Suprapubic skin (tissue), 4 donors: ENCODE measurements at regions not wholly inside any gene's neighbourhood (a gene's known extent, or its start where the extent isn't known, plus 50 kb on each side); places are given as distances from the start of the nearest gene placed in this dataset.

ENCODE experiments used
- DNase-seq, 2 donors: peaks; one replicate each; pipeline ENCODE4 v3.0.0-alpha.2; 2019; ENCODE audit warnings: low spot score in 2 of 2
- H3K27ac ChIP-seq: fragments of 200-600 bp; sonication (generic); one replicate; pipeline ENCODE4 v1.5.1; 2019
- H3K27me3 ChIP-seq: fragments of 200-600 bp; sonication (generic); one replicate; pipeline ENCODE4 v1.5.1; 2019
- H3K36me3 ChIP-seq: fragments of 200-600 bp; sonication (generic); one replicate; pipeline ENCODE4 v1.5.1; 2019
- H3K4me1 ChIP-seq: fragments of 200-600 bp; sonication (generic); one replicate; pipeline ENCODE4 v1.5.1; 2019
- H3K4me3 ChIP-seq: fragments of 200-600 bp; sonication (generic); one replicate; pipeline ENCODE4 v1.5.1; 2019; ENCODE audit warnings: mild to moderate bottlenecking
- H3K9me3 ChIP-seq: fragments of 200-600 bp; sonication (generic); one replicate; pipeline ENCODE4 v1.5.1; 2019
- EP300 ChIP-seq: sonication (generic); formaldehyde crosslinking; IDR thresholded peaks from one replicate; pipeline ENCODE4 v1.6.1; 2017; ENCODE audit warnings: antibody characterized with exemption
- POLR2A ChIP-seq, 2 donors: fragments of 450-650 bp; IDR thresholded peaks; one replicate each; pipeline ENCODE4 v1.6.1; 2017; ENCODE audit warnings: antibody characterized with exemption in 2 of 2, mild to moderate bottlenecking in 2 of 2, moderate library complexity in 2 of 2
- POLR2AphosphoS5 ChIP-seq, 3 donors: sonication (generic); formaldehyde crosslinking; IDR thresholded peaks; one replicate each; pipeline ENCODE4 v1.6.1; 2017; ENCODE audit warnings: antibody characterized with exemption in 3 of 3
- WGBS: methylation state at CpG from one replicate; pipeline ENCODE4 v1.1.5; 2018; 5-methylcytosine and 5-hydroxymethylcytosine counted together
- TF ChIP-seq, protein P1 (sequence below), 2 donors: fragments of 200-600 bp in 1 of 2; fragments of 450-650 bp in 1 of 2; sonication (generic) in 1 of 2; IDR thresholded peaks; one replicate each; pipeline ENCODE4 v1.5.1; 2016 to 2019; ENCODE audit warnings: antibody characterized with exemption in 2 of 2, mild to moderate bottlenecking in 1 of 2, moderate library complexity in 1 of 2

DNA sequence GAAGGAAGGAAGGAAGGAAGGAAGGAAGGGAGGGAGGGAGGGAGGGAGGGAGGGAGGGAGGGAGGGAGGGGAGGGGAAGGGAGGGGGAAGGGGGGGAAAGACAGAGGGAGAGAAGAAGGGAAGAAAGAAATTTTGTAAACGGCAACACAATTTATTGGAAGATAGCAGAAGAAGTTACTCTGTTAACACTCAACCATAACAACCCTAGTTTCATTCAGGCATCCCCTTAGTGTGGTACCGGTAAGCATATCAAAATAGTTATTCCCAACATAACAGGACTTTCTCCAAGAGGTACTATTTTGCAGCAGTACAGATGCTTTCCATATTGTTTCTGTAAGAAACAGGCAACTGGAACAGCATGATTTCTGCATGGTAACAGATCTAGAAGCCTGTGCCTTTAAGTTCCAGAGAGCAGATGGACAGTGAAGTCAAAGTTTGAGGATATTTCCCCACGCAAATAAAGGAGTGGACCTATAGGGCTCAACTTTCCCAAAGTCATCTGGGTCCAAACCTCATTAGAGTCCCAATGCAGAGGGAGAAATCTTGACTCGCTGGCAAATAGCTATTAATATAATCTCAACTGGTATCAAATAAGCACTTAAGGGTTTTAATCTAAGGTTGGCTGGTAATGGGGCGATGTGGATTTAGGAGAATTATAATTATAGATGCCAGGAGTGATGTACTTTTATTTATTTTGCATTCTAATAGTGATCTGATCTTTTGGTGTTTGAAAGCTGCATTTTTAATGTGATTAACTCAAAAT lies 69.4 kb downstream of the TENT5A start:
- no peak for DNase-seq
- Histone ChIP-seq H3K4me3 (no peak overlapping the region), H3K9me3 (no peaks in the 10 kb centered on the region), H3K27me3 (no peaks in the 10 kb centered on the region), H3K36me3 (no peaks in the 10 kb centered on the region), H3K4me1 (peaks cover 5% of the 10 kb centered on the region), H3K27ac (no peak overlapping the region)
- WGBS = 85% methylated on average over 5 of the region's 5 CpGs
- TF ChIP-seq POLR2AphosphoS5 (IDR thresholded peaks at IDR 0.05) = no peak

DNA sequence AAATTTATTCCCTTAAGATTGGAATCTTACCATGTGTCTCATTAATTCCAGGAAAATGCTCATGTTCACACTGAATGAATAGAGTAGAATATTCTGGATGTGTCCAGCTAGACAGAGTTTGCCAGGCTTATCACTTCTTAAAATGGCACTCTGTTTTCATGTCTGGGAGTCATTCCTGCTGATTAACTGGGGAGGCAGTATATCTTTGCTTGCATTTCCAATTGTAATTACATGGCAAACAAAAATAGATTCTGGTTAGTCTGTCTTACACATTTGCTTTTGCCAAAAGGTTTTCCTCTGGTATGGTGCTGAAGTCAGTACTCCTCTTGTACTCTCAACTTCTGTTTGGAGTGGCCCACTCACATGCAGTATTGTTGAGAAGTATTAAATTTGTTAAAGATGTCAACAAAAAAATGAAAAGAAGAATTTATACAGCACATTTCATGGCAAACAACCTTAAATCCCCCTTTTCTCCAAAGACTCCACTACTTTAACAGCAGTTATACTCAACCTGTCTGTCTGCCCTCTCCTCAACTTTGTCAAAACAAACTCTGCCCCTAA lies 70.2 kb downstream of the TENT5A start:
- no peak for DNase-seq

DNA sequence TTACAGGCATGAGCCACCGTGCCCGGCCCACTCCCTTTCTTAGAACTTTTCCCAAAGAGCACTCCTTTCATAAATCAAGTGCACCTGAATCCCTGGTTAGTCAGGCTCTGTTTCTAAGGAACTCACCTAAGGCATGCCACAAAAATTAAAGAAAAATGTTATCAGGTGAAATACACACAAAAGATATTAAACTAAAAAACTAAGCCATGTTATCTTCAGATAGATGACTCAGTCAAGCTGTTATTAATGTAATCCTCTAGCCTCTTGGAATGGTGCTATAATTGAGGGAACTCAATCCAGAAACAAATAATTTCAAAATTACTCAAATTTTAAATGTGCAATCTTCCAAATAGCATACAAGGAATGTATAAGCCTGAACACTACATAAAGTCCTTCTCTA lies 83.0 kb downstream of the TENT5A start:
- WGBS = 44% methylated on average over 2 of the region's 2 CpGs
- Histone ChIP-seq H3K27ac (no peak overlapping the region), H3K36me3 (no peaks in the 10 kb centered on the region), H3K27me3 (no peaks in the 10 kb centered on the region), H3K9me3 (no peaks in the 10 kb centered on the region), H3K4me1 (no peaks in the 10 kb centered on the region), H3K4me3 (no peak overlapping the region)
- DNase-seq = no peak
- TF ChIP-seq, protein P1, sequence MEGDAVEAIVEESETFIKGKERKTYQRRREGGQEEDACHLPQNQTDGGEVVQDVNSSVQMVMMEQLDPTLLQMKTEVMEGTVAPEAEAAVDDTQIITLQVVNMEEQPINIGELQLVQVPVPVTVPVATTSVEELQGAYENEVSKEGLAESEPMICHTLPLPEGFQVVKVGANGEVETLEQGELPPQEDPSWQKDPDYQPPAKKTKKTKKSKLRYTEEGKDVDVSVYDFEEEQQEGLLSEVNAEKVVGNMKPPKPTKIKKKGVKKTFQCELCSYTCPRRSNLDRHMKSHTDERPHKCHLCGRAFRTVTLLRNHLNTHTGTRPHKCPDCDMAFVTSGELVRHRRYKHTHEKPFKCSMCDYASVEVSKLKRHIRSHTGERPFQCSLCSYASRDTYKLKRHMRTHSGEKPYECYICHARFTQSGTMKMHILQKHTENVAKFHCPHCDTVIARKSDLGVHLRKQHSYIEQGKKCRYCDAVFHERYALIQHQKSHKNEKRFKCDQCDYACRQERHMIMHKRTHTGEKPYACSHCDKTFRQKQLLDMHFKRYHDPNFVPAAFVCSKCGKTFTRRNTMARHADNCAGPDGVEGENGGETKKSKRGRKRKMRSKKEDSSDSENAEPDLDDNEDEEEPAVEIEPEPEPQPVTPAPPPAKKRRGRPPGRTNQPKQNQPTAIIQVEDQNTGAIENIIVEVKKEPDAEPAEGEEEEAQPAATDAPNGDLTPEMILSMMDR (IDR thresholded peaks at IDR 0.05) = no peak
- TF ChIP-seq EP300 (no peak), POLR2A (IDR thresholded peaks at IDR 0.05) (no peak), POLR2AphosphoS5 (IDR thresholded peaks at IDR 0.05) (no peak)

More for the DNA sequence above, 70.2 kb downstream of the TENT5A start:
- H3K4me3 ChIP-seq = no peak overlapping the region
- no peaks in the 10 kb centered on the region for H3K9me3 ChIP-seq
- TF ChIP-seq POLR2AphosphoS5 (IDR thresholded peaks at IDR 0.05) (no peak), EP300 (no peak), POLR2A (IDR thresholded peaks at IDR 0.05) (no peak)
- TF ChIP-seq, protein P1 (IDR thresholded peaks at IDR 0.05) = no peak
- H3K36me3 ChIP-seq = no peaks in the 10 kb centered on the region
- peaks cover 5% of the 10 kb centered on the region for H3K4me1 ChIP-seq
- no peaks in the 10 kb centered on the region for H3K27me3 ChIP-seq
- H3K27ac ChIP-seq = no peak overlapping the region

DNA sequence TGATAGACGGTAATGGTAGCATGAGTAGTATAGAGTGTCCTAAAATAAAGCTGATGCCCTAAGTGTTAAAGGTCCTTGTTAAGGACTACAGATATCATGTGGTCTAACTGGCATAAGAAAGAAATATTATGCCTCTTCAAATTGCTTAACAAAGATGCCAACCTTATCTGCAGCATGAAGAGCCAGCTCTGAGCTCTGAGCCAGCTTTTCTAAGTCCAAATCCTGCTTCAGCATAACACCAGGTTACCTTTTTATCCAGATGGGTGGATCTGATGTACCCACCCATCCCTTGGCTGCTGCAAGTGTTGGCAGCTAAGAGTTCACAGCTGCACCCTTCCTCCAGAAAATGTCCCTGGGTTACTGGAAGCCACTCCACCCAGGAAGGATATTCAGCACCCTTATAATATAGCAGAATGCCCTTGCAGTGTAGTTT lies 83.8 kb downstream of the TENT5A start:
- no peak overlapping the region for H3K4me3 ChIP-seq
- 81% methylated on average over 1 of the region's 1 CpG for WGBS
- no peaks in the 10 kb centered on the region for H3K4me1 ChIP-seq
- H3K27me3 ChIP-seq = no peaks in the 10 kb centered on the region
- TF ChIP-seq POLR2AphosphoS5 (IDR thresholded peaks at IDR 0.05) (no peak), POLR2A (IDR thresholded peaks at IDR 0.05) (no peak), EP300 (no peak)
- TF ChIP-seq, protein P1 (IDR thresholded peaks at IDR 0.05) = no peak
- no peak for DNase-seq
- H3K27ac ChIP-seq = no peak overlapping the region
- no peaks in the 10 kb centered on the region for H3K36me3 ChIP-seq
- no peaks in the 10 kb centered on the region for H3K9me3 ChIP-seq

DNA sequence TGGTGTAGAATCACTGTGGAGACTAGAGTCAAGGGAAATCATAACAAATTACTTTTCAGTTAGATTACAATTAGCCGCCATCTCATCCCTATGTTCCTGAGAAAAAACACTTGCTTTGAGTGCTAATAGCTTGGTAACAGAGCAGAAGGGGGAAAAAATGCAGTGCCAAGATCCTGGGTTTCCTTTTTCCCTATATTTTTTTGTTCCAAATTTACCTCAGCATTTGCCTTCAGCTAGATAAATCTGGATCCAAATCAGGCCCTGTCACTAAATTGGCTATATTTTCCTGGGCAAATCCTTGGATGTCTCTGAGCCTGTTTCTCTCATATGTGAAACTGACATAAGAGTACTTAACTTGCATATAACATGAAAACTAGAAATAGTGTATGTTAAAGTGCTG lies 86.0 kb downstream of the TENT5A start:
- no peaks in the 10 kb centered on the region for H3K36me3 ChIP-seq
- H3K4me1 ChIP-seq = no peaks in the 10 kb centered on the region
- no peaks in the 10 kb centered on the region for H3K27me3 ChIP-seq
- no peak overlapping the region for H3K27ac ChIP-seq
- H3K4me3 ChIP-seq = no peak overlapping the region
- no peaks in the 10 kb centered on the region for H3K9me3 ChIP-seq
- DNase-seq = no peak
- no peak for TF ChIP-seq POLR2AphosphoS5 (IDR thresholded peaks at IDR 0.05)
- TF ChIP-seq, protein P1 (IDR thresholded peaks at IDR 0.05) = no peak
- TF ChIP-seq EP300 = no peak
- TF ChIP-seq POLR2A (IDR thresholded peaks at IDR 0.05) = no peak
- WGBS = 95% methylated on average over 1 of the region's 1 CpG
